K562 (cell line): ENCODE measurements at regions not wholly inside any gene's neighbourhood (a gene's known extent, or its start where the extent isn't known, plus 50 kb on each side); places are given as distances from the start of the nearest gene placed in this dataset.

Source experiments
- CTCF ChIP-seq, 3 experiments: IDR thresholded peaks in 2 of 3; conservative IDR thresholded peaks in 1 of 3; 2 replicates each; pipeline ENCODE4 v1.5.1; 2011 to 2012; ENCODE audit warnings: low read length in 3 of 3, mild to moderate bottlenecking in 3 of 3, control low read depth in 2 of 3, improper control_type of control experiment in 1 of 3, inconsistent platforms in 1 of 3, low read depth in 1 of 3, mixed read lengths in 1 of 3, moderate library complexity in 1 of 3; ENCODE audit not compliant: insufficient read depth in 2 of 3
- DACH1 ChIP-seq: fragments of 450-650 bp; IDR thresholded peaks from 2 replicates; pipeline ENCODE4 v1.6.1; 2018; ENCODE audit not compliant: partially characterized antibody
- DPF2 ChIP-seq: fragments of 450-650 bp; IDR thresholded peaks from 2 replicates; pipeline ENCODE4 v1.6.1; 2016
- EWSR1 ChIP-seq: fragments of 450-650 bp; IDR thresholded peaks from 2 replicates; pipeline ENCODE4 v1.6.1; 2018; ENCODE audit warnings: borderline replicate concordance, mild to moderate bottlenecking, low read depth, moderate library complexity; ENCODE audit not compliant: partially characterized antibody
- HES1 ChIP-seq: fragments of 450-650 bp; IDR thresholded peaks from 2 replicates; pipeline ENCODE4 v1.6.1; 2016; ENCODE audit warnings: low read depth, mild to moderate bottlenecking, moderate library complexity
- RFX5 ChIP-seq: IDR thresholded peaks from 2 replicates; pipeline ENCODE4 v1.6.1; 2011; ENCODE audit warnings: low read depth, mild to moderate bottlenecking, improper control_type of control experiment, low read length
- TCF7L2 ChIP-seq: fragments of 150-350 bp; IDR thresholded peaks from 2 replicates; pipeline ENCODE4 v1.6.1; 2016; ENCODE audit warnings: low read depth, mild to moderate bottlenecking, low read length, moderate library complexity
- TEAD4 ChIP-seq, 2 experiments: sonication (generic) in 1 of 2; formaldehyde crosslinking in 1 of 2; IDR thresholded peaks; 2 replicates each; pipeline versions ENCODE4 v1.6.1 to v1.8.0; 2012 to 2022; ENCODE audit warnings: borderline replicate concordance in 1 of 2, inconsistent platforms in 1 of 2, low read length in 1 of 2, mild to moderate bottlenecking in 1 of 2, missing genetic modification reagents in 1 of 2
- ZNF354B ChIP-seq: fragments of 250-450 bp; sonication (Bioruptor Pico); IDR thresholded peaks from 2 replicates; pipeline ENCODE4 v1.4.0; 2020
- ZNF407 ChIP-seq: fragments of 450-650 bp; IDR thresholded peaks from 2 replicates; pipeline ENCODE4 v1.6.1; 2016; ENCODE audit warnings: low read depth

GRCh38 chr9:11686733-11687132 is 1006.5 kb upstream of the TYRP1 start:
- TF ChIP-seq RFX5 (no peak), TEAD4 (IDR thresholded peaks at IDR 0.05; ENCODE audit: low read length) (no peak), TEAD4 (CRISPR knock-in tag; IDR thresholded peaks at IDR 0.05; ENCODE audit: borderline replicate concordance) (no peak), DACH1 (no peak), CTCF (IDR thresholded peaks at IDR 0.05 in 2 of 3, conservative IDR thresholded peaks at IDR 0.05 in 1 of 3; ENCODE audit: insufficient read depth in 2 of 3, low read depth in 1 of 3, low read length in 3 of 3) (no peak), HES1 (no peak), EWSR1 (no peak), TCF7L2 (no peak), DPF2 (no peak), ZNF407 (no peak), ZNF354B (CRISPR knock-in tag) (no peak)
